Hematopoietic multipotent progenitor cell treated with erythropoietin and hydrocortisone succinate and interleukin-3 and kit ligand, for 17 days (in vitro differentiated cells): ENCODE measurements at regions not wholly inside any gene's neighbourhood (a gene's known extent, or its start where the extent isn't known, plus 50 kb on each side); places are given as distances from the start of the nearest gene placed in this dataset.

Experiments
- DNase-seq: peaks from one replicate; pipeline ENCODE4 v3.0.0-alpha.2; 2015; ENCODE audit warnings: low spot score

DNA sequence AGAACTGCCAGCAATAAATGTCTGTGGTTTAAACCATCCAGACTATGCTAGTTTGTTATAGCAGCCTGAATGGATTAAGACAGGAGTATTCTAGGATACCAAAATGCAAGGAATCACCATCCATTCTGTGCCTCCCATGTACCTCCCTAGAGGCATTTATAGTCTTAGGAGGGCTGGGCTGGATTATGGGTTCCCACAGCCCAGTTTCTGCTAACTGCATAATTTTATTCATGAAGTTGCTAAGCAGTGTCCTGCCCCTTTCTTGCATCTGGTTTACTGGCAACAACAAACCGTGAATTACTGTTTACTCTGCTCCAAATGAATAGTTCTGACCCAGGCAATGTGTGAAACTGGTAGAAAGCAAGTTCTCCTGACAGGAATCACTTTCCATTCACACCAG lies 67.1 kb upstream of the PRKX start:
- no peak for DNase-seq

DNA sequence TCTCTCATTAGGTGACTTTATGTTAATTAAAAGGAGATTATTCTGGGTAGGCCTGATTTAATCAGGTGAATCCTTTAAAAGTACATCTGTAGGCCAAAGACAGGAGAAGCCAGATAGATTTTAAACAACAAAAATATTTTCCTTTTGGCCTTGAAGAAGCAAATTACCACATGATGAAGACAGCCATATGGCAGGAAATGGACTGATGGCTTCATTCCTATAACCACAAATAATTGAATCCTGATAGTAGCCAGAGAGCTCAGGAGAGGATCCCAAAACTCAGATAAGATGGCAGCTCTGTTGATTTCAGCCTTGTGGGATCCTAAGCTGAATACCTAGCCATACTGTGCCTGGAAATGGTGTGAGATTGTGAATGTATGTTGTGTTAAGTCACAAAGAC lies 66.1 kb upstream of the PRKX start:
- DNase-seq = no peak

DNA sequence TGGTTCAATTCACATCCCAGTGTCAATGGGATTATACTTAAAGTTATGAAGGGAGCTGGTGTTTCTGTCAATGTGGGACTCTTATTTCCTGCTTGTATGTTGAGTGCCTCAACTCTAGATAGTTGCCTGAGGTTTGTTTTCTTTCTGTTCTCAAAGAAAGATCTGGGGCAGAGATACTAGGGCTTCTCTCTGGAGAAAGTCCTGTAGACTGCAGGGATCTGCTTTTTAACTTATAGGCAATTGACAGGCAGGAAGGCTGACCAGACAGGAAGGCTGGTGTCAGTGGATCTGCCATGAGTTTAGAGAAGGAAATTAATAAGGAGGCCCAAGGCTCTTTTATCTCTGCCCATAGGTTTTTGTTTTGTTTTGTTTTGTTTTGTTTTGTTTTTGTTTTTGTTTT lies 64.0 kb upstream of the PRKX start:
- no peak for DNase-seq

DNA sequence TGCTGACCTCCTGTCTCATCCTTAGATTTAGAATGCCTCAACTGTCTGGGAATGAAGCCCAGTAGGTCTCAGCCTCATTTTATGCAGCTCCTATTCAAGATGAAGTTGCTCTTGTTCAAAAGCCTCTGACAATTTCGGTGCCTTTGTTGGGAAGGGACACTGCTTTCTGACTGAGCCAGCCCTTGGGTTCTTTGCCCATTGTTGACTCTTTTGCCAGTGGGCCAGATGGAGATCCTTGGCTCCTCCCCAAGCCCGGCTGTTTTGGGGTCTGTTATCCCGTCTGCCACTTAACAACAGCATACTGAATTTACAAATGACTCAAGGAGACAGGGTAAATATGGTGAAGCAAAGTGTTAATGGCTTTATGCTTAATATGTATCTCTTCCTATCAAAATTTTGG lies 58.3 kb upstream of the PRKX start:
- DNase-seq = no peak

DNA sequence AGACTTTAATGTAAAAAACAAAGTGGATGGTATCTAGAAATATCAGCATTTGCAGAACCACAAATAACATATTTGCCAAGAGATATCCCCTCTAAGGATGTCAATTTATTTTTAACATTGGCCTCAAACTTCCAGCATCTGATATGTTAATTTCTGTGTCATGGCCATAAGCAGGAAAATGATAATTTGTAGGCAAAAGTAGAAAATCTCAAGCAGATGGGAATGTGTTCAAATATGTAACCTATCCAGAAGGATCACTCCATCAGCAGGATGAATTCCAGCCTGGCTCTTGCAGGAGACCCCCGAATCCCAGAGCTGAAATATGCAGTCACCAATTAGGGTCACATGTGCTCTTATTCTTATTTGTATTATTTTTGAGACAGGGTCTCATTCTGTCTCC lies 55.4 kb upstream of the PRKX start:
- no peak for DNase-seq
